ENCODE measurements at regions not wholly inside any gene's neighbourhood (a gene's known extent, or its start where the extent isn't known, plus 50 kb on each side); places are given as distances from the start of the nearest gene placed in this dataset.

DNA sequence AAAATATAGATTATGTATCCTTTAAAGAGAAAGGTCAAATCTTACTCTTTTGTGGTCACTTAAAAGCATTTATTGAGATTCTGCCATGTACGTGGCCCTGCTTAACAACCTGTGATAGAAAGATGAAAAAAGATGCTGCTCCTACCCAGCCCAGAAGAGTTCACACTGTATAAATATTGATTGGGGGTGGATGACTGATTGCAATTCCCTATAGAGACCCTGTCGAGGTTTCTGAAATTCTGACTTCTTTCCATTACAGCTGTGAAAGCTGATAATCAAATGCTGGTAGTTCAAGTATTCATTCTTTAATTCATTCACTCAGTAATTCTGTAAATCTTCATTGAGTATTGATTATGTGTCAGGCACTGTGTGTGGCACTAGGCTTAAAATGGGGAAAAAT lies 114.1 kb upstream of the CHL1 start:
- no peak for DNase-seq

DNA sequence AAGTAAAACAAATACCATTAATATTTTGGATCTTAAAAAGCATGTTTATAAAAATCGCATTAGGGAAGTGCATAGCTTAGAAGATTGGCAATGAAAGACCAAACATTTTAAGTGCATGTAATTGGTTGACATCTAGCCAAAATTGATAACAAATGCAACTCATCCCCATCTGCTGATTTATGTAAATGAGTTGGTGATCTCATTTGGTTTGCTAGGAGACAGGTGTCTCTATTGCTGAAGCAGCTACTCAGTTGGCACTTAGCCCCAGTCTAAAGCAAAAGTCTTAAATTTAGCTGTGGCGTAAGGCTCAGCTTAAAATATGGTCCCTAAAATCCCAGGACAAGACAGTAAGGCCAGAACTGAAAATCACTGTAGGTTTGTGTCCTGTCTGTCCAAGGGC lies 113.5 kb upstream of the CHL1 start:
- DNase-seq, result peak; percentile 60

DNA sequence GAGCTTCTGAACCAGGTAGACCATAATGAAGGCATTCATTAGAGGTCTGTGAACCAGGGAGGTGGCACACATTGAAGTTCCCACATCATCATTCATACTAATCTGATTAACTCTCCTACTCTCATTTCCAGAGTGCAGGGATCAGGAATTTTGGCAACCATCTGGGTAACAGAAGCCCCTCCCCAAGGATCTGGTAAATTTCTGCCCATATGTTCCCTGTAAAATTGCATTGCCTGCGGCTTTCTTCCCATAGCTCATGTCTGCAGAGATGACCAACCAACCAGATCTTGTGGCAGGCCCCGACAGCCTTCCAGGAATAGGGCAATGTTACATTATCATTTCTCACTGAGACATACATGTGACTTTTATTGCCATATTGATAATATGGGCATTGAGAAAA lies 111.4 kb upstream of the CHL1 start:
- DNase-seq, result peak; percentile 90

DNA sequence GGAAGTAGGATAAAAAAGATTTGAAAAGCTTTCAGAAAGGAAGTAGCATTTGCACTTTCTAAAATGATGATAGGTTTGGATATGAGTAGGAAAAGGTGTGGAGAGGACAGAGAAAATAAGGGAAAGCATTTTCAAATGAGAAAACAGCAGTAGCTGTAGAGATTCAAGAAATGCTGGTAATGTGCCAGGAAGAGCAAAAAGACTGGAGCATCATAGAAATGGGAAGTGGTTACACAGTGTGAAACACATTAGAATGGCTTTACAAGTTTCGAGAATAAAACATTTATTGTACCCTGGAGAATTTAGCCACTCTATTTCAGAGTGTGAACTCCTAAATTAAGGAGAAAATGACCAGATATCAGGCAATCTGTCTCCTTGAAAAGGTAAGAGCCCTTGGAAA lies 108.3 kb upstream of the CHL1 start:
- DNase-seq, result no peak

DNA sequence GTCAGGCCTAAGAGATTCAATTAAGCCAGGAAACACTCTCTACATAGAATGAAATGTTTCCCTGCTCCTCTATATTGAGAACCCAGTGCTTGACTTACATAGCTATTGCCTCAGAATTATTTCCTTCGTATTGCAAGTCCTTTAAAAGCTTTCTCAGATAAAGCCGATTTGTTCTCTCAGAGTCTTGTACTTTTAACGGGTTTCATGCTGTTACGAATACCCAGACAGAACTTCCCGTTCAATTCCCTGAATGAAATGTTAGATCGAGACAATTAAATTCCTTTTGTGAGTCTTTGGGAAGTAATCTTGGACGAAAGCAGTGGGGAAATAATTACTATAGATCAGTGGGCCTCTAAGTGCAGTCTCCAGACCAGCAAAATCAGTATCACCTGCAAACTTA lies 102.8 kb upstream of the CHL1 start:
- no peak for DNase-seq

DNA sequence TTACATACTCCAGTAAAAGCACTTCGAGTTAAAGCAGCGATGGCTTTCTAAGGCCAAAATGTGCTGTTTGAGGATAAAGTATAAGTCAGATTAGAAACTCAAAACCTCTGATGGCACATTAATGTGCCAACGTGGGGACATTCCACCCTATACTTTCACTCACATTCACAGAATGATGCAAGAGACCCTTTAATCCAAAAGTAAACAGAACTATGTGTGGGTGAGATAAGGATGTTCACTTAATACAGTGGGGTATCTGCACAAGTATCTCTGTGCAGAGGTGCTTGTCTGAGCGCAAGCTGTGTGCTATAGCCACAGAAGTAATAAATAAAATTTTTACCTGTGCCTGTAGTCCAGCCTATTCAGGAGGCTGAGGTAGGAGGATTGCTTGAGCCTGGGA lies 100.3 kb upstream of the CHL1 start:
- no peak for DNase-seq

DNA sequence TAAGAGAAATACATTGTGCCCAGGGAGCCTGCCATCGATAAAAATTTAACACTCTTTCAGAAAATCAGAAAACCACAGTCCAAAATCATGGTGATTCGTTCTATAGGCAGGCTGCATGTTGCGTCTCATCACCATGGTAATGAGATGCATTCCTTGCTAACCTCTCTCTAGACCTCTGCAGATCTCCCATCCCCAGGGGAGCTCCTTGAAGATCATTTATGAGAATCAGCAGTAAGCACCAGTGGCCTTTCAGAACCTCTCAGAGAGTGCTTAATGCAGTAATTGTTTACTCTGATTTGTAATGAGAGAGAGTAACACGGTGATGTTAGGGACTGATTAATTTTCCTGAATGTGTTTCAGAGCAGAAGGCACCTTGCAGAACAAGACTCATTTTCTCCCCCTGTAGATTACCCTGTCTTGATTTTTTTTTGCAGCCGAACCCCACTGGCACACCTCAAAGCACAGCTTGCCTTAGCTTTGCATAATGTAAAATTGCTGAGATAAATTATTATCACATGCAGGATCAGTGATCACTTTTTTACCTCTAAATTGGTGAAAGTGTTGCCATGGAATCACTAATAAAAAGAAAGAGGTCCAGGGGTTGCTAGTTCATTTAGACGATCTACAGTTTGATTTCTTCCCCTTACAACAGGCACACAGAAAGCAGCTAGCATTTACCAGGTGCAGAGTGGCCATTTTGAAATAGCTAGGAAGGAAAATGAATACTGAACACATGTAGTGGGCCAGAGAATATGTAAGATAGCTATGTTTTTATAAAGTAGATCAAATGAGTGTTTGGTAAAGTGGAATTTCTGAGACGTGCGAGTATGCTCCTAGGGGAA lies 98.9 kb upstream of the CHL1 start:
- peak; percentile 82 for DNase-seq

DNA sequence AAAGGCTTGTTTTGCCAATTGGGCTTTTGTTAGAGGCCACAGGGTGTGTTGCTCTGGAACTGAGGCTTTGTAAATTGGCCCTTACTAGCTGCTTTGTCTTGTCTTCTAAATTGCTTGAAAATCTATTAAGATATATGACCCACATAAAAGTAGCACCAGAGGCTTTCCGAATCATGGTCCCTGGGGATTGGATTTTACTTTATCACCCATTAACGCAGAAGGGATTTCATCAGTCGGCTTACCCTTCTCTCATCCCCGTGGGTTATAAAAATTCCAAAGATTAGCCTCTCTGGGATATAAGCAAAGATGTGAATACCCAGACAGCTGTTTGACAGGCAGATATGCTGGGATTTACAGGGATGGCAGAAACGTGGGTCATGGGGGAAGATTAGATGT lies 98.3 kb upstream of the CHL1 start:
- peak; percentile 42 for DNase-seq

DNA sequence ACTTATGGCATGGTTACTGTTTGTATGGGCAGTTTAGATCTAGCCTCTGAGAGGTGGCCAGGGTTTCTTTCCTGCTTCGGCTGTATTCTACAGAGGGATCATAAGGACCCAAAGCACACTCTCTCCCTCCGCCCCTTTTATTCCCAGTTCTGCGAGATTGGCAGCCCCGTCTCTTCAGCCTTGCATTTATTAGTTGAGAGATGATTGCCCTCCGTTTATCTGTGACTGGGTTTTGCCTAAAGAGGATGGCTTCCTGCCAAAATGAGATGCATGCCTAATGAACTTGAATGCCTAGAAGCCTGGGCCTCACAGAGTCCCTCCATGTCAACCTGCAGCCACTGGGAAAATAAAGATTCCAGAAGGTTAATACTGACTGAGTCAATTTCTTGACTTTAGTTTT lies 97.1 kb upstream of the CHL1 start:
- DNase-seq, result peak; percentile 36

DNA sequence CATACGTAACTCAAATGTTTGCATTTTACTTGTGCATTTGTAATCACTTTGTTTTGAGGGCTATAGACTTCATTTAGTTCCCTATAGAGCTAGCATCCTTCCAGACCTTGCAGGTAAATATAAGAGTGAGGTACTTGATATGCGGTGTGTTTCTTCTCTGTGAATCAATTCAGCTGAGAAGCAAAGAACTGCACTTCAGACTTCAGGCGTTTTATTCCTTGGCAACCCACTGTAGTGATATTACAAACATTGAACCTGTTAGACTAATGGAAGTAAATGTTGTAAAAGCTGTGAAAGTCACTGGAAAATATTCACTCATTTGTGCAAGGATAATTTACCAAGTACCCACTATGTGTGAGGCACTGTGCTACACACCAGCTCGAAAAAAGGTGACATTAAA lies 94.1 kb upstream of the CHL1 start:
- DNase-seq, result no peak

DNA sequence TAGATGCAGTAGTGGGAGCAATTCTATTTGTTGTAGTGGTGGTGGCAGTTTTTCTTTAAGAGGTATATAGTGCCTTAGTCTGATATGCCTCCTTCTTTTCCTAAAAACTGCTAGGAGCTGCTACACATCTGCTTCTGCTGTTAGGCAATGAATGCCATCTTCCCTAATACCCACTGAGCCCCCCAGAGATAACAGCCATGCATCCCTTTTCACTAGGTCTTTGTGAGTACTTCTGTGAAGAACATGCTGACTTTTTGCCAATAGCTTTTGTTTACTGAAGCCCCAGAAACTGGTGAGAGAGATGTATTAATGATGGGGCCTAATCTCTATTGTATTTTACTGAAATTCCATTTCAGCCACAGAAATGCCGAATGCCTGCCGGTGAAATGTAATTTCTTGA lies 92.6 kb upstream of the CHL1 start:
- no peak for DNase-seq

DNA sequence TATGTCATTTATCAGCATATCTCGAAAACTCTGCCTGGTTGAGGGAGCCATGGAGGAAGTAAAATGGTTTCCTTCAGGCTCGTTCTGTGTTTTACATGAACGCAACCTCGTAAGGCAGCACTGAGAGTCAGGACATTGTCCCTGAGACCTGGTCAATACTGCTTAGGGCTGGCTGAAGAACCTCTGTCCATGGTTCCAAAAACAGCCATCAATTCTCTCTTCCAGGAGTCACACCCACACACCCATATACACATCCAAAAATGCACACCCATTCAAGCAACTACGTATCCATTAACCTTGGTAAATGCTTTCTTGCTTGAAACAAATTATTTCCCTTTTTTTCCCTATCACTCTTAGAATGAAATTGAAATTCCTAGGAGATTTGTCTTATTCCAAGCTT lies 91.0 kb upstream of the CHL1 start:
- DNase-seq, result no peak

DNA sequence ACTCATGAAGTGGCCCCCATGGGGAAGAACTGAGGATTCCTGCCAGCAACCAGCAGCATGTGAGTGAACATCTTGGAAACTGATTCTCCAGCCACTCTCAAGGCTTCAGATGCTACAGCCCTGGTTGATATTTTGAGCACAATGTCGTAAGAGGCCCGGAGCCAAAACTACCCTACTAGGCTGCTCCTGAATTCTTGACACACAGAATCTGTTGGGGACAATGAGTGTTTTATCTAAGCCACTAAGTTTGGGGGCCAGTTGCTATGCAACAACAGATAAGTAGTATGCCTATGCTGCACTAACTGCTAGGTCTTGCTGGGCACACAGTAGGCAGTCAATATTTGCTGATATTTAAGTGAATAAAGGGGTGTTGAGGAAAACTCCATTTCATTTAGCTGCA lies 89.9 kb upstream of the CHL1 start:
- DNase-seq, result no peak

DNA sequence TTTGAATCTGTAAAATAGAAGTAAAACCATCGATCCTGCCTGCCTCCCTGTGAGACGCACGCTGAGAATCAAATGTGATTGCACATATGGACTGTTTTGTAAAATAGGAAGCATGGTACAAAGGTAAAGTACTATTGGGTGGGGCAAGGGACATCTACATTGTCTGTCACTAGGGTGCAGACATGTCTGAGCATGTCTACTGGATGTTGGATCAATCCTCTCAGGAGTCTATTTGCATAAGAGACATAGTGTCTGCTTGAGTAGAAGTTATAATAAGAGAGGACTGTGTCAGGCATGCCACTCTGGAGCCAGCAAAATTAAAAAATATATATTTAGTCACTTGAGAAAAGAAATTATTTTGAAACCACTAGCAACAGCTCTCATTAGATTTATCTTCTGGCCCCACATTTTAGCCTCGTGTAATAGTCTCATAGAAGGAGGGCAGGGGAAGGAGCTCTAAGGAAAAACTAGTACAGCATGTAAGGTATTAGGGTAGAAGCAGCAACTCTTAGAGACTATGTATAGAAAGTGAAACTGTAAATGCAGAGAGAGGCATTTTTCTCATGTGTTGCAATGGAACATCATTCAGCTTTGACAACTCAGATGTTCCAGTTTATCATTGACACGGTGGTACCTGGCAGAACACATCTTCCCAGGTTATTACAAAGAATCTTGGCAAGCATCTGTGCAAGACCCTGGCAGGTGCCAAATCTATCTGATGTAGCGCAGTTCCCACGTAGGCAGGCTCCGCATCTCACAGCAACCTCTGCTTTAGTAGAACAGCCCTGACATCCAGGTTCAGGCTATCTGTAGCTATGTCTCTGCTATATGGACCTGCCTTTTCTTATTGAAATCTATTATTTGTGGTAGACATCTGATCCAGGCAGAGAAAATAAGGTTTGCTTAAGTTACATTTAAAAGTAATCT lies 85.2 kb upstream of the CHL1 start:
- no peak for DNase-seq

DNA sequence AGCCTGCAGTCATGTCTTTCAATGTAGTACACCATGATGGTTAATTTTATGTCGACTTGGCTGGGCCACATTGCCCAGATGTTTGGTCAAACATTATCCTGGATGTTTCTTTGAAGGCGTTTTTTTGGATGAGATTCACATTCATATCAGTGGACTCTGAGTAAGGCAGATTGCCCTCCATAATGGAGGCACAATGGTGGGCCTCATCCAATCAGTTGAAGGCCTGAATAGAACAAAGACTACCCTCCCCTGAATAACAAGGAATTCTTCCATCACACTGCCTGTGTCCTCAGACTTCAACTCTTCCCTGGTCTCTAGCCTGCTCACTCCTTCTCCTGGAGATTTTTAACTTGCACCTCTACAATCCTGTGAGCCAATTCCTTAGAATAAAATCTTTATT lies 83.8 kb upstream of the CHL1 start:
- DNase-seq, result no peak

DNA sequence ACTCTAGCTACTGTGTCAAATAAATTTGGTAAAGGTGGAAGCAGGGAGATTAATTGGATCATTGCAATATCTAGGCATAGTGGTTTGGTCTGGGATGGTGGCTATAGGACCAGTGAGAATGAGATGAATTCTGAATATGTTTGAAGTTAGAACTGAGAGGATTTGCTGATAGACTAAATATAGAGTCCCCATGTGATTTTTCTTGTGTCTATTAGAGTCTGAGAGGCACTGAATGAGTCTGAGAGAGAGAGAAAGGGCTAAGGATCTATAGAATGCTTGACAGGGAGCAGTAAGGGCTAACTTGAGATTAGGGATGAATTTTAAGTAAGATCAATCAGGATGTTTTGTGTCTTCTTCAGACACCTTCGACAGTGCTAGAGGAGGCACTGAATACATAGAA lies 77.9 kb upstream of the CHL1 start:
- DNase-seq, result no peak

DNA sequence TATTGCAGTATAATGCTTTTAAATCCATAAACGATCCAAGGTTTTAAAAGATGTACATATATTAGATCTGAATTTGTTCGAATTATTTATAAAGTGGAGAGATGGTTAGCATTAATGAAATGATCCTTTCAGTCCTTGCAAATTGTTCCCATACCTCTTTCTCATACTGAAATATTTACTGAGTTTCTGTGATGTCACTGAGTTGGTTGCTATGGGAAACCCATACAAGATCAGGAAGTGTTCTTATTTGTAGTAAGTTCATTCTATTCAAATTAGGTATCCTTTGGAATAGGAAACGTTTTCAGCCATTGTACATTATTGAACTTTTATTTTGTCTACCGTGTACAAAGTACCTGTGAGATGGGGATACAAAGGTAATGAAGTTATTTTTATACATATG lies 73.2 kb upstream of the CHL1 start:
- DNase-seq, result no peak

DNA sequence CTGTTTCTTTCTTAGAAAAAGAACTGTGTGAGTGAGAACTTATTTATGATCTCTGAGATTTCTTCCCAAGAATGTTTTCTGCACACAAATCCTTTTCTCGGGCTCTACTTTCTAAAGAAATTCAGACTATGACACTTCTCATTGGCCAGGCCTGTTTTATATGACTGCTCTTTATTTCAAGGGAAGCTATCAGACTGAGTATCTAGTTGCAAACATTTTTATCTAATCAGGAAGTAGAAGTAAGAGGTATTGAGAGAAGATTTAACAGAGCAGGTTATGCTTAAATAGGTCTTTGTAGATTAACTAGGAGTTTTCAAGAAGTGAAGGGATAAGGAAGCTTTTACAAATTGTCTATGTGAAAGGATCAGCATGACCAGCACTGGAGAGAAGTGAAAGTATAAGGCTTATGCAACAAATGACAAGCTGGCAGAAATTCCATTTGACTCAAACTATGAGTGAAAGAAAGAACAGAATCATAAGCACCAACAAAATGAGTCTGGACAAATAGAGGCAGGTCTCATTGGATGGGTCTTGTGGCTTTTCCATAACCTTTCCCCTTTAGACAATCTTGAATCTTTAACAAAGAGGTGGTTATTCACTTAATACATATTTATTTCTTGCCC lies 71.9 kb upstream of the CHL1 start:
- no peak for DNase-seq

DNA sequence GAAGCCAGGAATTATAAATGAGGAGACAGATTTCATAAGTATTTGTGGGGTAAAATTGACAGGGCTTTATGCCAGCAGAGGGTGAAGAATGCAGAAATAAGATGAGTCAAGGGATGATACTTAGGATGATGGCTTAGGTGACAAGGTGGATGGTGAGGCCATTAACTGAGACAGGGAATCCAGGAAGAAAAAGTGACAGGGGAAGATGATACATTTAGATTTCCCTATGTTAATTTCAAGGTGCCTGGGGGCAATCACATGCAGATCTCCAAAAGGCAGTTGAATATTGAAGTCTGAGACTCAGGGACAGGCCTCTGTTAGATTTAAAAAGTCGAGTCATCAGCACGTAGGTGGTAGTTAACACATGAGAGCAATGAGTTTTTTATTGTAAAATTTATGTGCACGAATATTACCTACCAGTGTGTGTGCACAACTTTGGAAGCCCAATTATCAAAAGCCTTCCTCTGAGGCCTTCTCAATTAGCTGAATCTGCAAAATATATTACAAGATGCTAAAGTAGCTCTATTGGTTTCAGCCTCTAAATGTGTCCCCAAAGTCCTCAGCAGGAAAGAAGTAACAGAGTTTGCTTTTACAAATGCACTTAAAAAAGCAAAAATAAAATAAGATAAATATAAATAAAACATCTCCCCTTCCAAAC lies 67.9 kb upstream of the CHL1 start:
- DNase-seq, result no peak

DNA sequence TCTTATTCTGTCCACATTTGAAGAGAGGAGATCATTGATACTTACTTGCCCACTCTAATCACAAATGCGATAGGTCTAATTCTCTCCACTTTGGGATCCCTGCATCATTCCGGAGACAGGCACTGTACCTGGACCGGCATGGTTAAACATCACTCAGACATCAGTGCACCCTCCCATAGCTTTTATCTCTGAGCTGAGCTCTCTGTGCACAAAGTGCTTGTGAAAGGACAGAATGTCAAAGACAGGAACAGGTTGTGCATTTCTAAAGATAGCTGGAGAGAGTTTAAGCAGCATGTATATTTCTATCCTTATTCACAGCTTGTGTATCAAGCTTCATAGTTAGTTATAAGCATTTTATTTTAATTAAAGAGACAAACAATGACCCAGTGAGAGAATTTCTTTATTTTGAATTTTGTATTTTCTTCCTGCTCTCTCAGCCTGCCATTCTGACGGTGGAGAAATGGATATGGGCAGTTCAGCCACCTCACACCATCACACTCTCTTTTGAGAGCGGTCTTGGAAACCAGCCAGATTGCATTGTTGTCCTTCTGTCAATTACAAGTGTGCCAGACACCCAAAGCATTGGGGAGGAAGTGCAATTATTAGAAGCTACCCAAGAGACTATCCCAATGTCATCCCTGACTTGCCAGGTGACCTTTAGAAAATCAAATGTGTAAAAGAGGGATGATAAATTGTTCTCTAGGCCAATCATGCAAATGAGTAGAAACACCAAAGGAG lies 65.2 kb upstream of the CHL1 start:
- peak; percentile 34 for DNase-seq

DNA sequence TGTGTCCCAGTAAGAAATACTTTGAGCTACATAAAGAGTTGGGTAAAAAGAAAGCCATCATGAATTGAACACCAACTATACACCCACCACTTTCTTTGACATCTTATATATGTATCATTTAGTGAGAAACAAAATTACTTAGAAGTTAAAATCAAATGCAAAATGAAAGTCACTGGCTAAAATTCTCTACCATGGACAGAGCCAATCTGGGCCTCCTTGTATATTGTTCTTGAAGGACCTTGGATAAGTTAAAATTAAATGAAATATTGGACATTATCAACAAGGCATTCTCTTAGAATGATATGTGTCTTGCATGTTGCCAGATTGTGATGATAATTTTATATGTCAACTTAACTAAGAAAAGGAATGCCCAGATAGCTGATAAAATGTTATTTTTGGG lies 64.2 kb upstream of the CHL1 start:
- DNase-seq, result no peak

DNA sequence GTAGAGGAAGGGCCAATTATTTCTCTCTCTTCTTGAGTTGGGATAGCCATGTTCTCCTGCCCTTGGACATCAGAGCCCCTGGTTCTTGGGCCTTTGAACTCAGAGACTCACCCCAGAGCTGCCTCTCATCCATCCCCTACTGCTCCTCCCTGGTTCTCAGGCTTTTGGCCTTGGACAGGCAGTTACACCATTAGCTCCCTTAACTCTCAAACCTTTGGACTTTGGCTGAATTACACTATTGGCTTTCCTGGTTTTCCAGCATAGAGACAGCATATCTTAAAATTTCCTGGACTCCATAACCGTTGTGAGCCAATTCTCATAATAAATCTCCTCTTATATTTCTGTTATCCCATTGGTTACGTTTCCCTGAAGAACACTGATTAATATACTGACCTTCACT lies 63.7 kb upstream of the CHL1 start:
- no peak for DNase-seq
